Loucy (cell line): ENCODE measurements at regions not wholly inside any gene's neighbourhood (a gene's known extent, or its start where the extent isn't known, plus 50 kb on each side); places are given as distances from the start of the nearest gene placed in this dataset.

Experiments used
- CTCF ChIP-seq: fragments of 200-600 bp; sonication (generic); conservative IDR thresholded peaks from 2 replicates; pipeline ENCODE4 v1.5.1; 2014; ENCODE audit warnings: mild to moderate bottlenecking, antibody characterized with exemption, low read length
- EZH2phosphoT487 ChIP-seq: fragments of 200-600 bp; IDR thresholded peaks from 2 replicates; pipeline ENCODE4 v1.6.1; 2018; ENCODE audit warnings: antibody characterized with exemption, mild to moderate bottlenecking, moderate library complexity, borderline replicate concordance

GRCh38 chr5:143970159-143970558 is 158.2 kb downstream of the HMHB1 start:
- TF ChIP-seq CTCF (no peak), EZH2phosphoT487 (no peak)
